Caco-2 (cell line): ENCODE measurements at regions not wholly inside any gene's neighbourhood (a gene's known extent, or its start where the extent isn't known, plus 50 kb on each side); places are given as distances from the start of the nearest gene placed in this dataset.
A peak's percentile ranks its signal among the peaks of the same experiment; 100 is the strongest.

ENCODE experiments used
- BruUV-seq: library from RNA; stranded (reverse); fragments of 400-500 nt; replicated peaks from 2 replicates; lab custom pipeline; 2021; lab: Mats Ljungman, UMichigan
- CTCF ChIA-PET: fragments of 300-600 bp; sonication (Branson Sonifier 250); formaldehyde crosslinking; loops from one replicate; lab custom pipeline; 2022; ENCODE audit warnings: antibody characterized with exemption; lab: Charles Lee
- POLR2A ChIA-PET: fragments of 300-600 bp; sonication (Branson Sonifier 250); formaldehyde crosslinking; loops from one replicate; lab custom pipeline; 2022; ENCODE audit warnings: antibody characterized with exemption; lab: Charles Lee
- DNase-seq, 2 experiments: peaks; one replicate each; pipeline versions ENCODE4 v3.0.0 to v3.0.0-alpha.2; 2020 to 2022
- H3K27me3 ChIP-seq: replicated peaks from 2 replicates; pipeline ENCODE4 v1.6.0; 2011; ENCODE audit warnings: low read length; ENCODE audit not compliant: control insufficient read depth, insufficient read depth
- H3K36me3 ChIP-seq: 2 replicates; pipeline ENCODE4 v1.5.1; 2011; ENCODE audit warnings: low read length; ENCODE audit not compliant: control insufficient read depth, insufficient read depth
- H3K4me1 ChIP-seq: fragments of 250-450 bp; sonication (Bioruptor Pico); 2 replicates; pipeline ENCODE4 v1.5.1; 2020; ENCODE audit warnings: mild to moderate bottlenecking
- H3K4me3 ChIP-seq: 2 replicates; pipeline ENCODE4 v1.5.1; 2011; ENCODE audit warnings: low read depth, mild to moderate bottlenecking, control low read depth, low read length
- H3K9me3 ChIP-seq: fragments of 250-450 bp; sonication (Bioruptor Pico); 2 replicates; pipeline ENCODE4 v1.5.1; 2020; ENCODE audit warnings: mild to moderate bottlenecking, moderate library complexity
- H3K27ac Mint-ChIP-seq: one replicate; pipeline ENCODE4 v1.8.0; 2022; ENCODE audit warnings: mixed read lengths; ENCODE audit not compliant: unreplicated experiment
- H3K27me3 Mint-ChIP-seq: one replicate; pipeline ENCODE4 v1.8.0; 2022; ENCODE audit warnings: mixed read lengths; ENCODE audit not compliant: insufficient read depth, unreplicated experiment
- H3K36me3 Mint-ChIP-seq: one replicate; pipeline ENCODE4 v1.8.0; 2022; ENCODE audit warnings: mild to moderate bottlenecking, mixed read lengths; ENCODE audit not compliant: insufficient read depth, unreplicated experiment
- H3K4me1 Mint-ChIP-seq: one replicate; pipeline ENCODE4 v1.8.0; 2022; ENCODE audit warnings: low read depth, mixed read lengths; ENCODE audit not compliant: unreplicated experiment
- H3K4me3 Mint-ChIP-seq: one replicate; pipeline ENCODE4 v1.8.0; 2022; ENCODE audit warnings: mild to moderate bottlenecking, moderate library complexity, mixed read lengths; ENCODE audit not compliant: unreplicated experiment
- H3K9me3 Mint-ChIP-seq: one replicate; pipeline ENCODE4 v1.8.0; 2022; ENCODE audit warnings: mixed read lengths; ENCODE audit not compliant: unreplicated experiment
- CTCF ChIP-seq, 2 experiments: fragments of 200-600 bp in 1 of 2; IDR thresholded peaks; 1 replicate in 1 of 2; 2 replicates in 1 of 2; pipeline versions ENCODE4 v1.5.1 to v1.8.0; 2011 to 2022; ENCODE audit warnings: antibody characterized with exemption in 1 of 2, control low read depth in 1 of 2, inconsistent platforms in 1 of 2, low read depth in 1 of 2, low read length in 1 of 2, mild to moderate bottlenecking in 1 of 2, moderate library complexity in 1 of 2; ENCODE audit not compliant: insufficient read depth in 1 of 2, severe bottlenecking in 1 of 2, unreplicated experiment in 1 of 2
- intact Hi-C: fragments of 100-400 bp; cut with micrococcal nuclease; formaldehyde crosslinking; loops from one replicate; pipeline ENCODE4 v1.10.0; 2022; ENCODE audit not compliant: unreplicated experiment

GRCh38 chr6:149182262-149182661 lies 135.2 kb upstream of the TAB2 start:
- ChIA-PET POLR2A (no interaction called here), CTCF (no interaction called here)
- H3K36me3 ChIP-seq: no peaks in the 10 kb centered on the region
- Mint-ChIP-seq H3K9me3 (peaks cover 14% of the 10 kb centered on the region), H3K27ac (no peak overlapping the region), H3K27me3 (no peaks in the 10 kb centered on the region), H3K4me1 (no peaks in the 10 kb centered on the region), H3K36me3 (peaks cover 6% of the 10 kb centered on the region), H3K4me3 (no peak overlapping the region)
- peaks cover 18% of the 10 kb centered on the region for H3K9me3 ChIP-seq
- DNase-seq: no peak
- intact Hi-C loops: no loop called here
- H3K4me1 ChIP-seq: no peaks in the 10 kb centered on the region
- BruUV-seq: no TSS peak
- no peak overlapping the region for H3K4me3 ChIP-seq
- no peak for TF ChIP-seq CTCF (IDR thresholded peaks at IDR 0.05; ENCODE audit: insufficient read depth in 1 of 2, low read depth in 1 of 2, low read length in 1 of 2, severe bottlenecking in 1 of 2, unreplicated experiment in 1 of 2)
- no peaks in the 10 kb centered on the region; the same call in 1 of the 2 replicates for H3K27me3 ChIP-seq

- no peak for TF ChIP-seq CTCF (IDR thresholded peaks at IDR 0.05; ENCODE audit: insufficient read depth in 1 of 2, low read depth in 1 of 2, low read length in 1 of 2, severe bottlenecking in 1 of 2, unreplicated experiment in 1 of 2)
- Histone ChIP-seq H3K4me3 (no peak overlapping the region), H3K27me3 (no peaks in the 10 kb centered on the region), H3K4me1 (no peaks in the 10 kb centered on the region), H3K9me3 (peaks cover 40% of the 10 kb centered on the region), H3K36me3 (no peaks in the 10 kb centered on the region)
- H3K4me3 Mint-ChIP-seq: no peak overlapping the region
- DNase-seq: no peak
- H3K27ac Mint-ChIP-seq: no peak overlapping the region
- H3K27me3 Mint-ChIP-seq: no peaks in the 10 kb centered on the region
- H3K4me1 Mint-ChIP-seq: no peaks in the 10 kb centered on the region
- H3K9me3 Mint-ChIP-seq: peaks cover 36% of the 10 kb centered on the region
- BruUV-seq: no TSS peak
- ChIA-PET CTCF (no interaction called here), POLR2A (no interaction called here)
- intact Hi-C loops: loop anchor here (2.0 kb wide), 1 partner anchor 46 kb away; no protein-coding TSS in a partner anchor
- H3K36me3 Mint-ChIP-seq: peaks cover 11% of the 10 kb centered on the region
Observed at GRCh38 chr6:149184523-149184922, 133.0 kb upstream of the TAB2 start.

GRCh38 chr6:149185799-149186357 lies 131.6 kb upstream of the TAB2 start:
- no peak overlapping the region for H3K27ac Mint-ChIP-seq

More at GRCh38 chr6:149185799-149186357, 131.6 kb upstream of the TAB2 start:
- H3K4me3 Mint-ChIP-seq: no peak overlapping the region
- CTCF ChIA-PET: no interaction called here
- no peaks in the 10 kb centered on the region for H3K4me1 Mint-ChIP-seq
- no peaks in the 10 kb centered on the region for H3K27me3 Mint-ChIP-seq
- peaks cover 41% of the 10 kb centered on the region for H3K9me3 Mint-ChIP-seq
- H3K36me3 Mint-ChIP-seq: peaks cover 11% of the 10 kb centered on the region
- H3K4me3 ChIP-seq: no peak overlapping the region
- H3K36me3 ChIP-seq: no peaks in the 10 kb centered on the region
- H3K9me3 ChIP-seq: peaks cover 40% of the 10 kb centered on the region
- H3K4me1 ChIP-seq: no peaks in the 10 kb centered on the region
- POLR2A ChIA-PET: no interaction called here
- no peaks in the 10 kb centered on the region for H3K27me3 ChIP-seq
- DNase-seq: peak in 1 of 2 experiments; percentile 50
- intact Hi-C loops: loop anchor here (2.0 to 5.0 kb wide), 2 partner anchors 36 to 45 kb away; no protein-coding TSS in a partner anchor
- BruUV-seq: no TSS peak
- no peak for TF ChIP-seq CTCF (IDR thresholded peaks at IDR 0.05; ENCODE audit: insufficient read depth in 1 of 2, low read depth in 1 of 2, low read length in 1 of 2, severe bottlenecking in 1 of 2, unreplicated experiment in 1 of 2)
